Stimulated activated CD4-positive, alpha-beta T cell treated with anti-CD3 and anti-CD28 coated beads, Interleukin-15, amount 100 ng/mL, for 48 hours (primary cell): ENCODE measurements at regions not wholly inside any gene's neighbourhood (a gene's known extent, or its start where the extent isn't known, plus 50 kb on each side); places are given as distances from the start of the nearest gene placed in this dataset.

Source experiments
- DNase-seq, 2 donors: peaks; one replicate each; pipeline ENCODE4 v3.0.0-alpha.2; 2020; ENCODE audit warnings: low read depth in 2 of 2

DNA sequence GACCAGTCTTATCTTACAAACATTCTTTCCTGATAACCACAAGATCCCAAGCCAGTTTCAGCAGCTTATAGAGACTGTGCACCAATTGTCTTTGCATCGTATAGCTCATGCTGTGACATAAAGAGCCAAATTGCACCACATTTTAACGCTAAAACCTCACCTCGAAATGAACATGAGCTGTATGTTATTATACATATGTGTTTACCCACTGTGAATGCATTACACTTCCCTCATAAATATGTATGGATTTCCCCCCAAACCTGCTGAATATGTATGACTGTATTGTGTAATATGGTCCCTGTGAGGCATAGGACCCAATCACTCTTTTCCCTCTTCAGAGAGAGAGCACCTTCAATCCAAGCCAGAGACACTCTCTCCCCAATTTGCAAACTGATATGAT is 692.4 kb downstream of the NLGN4X start:
- no peak for DNase-seq

GRCh38 chrX:5528057-5528456 is 700.6 kb downstream of the NLGN4X start:
- no peak for DNase-seq

- no peak for DNase-seq
Measured at GRCh38 chrX:5526191-5526590, 702.5 kb downstream of the NLGN4X start.

- no peak for DNase-seq
Measured at GRCh38 chrX:5490786-5491563, 737.7 kb downstream of the NLGN4X start.

DNA sequence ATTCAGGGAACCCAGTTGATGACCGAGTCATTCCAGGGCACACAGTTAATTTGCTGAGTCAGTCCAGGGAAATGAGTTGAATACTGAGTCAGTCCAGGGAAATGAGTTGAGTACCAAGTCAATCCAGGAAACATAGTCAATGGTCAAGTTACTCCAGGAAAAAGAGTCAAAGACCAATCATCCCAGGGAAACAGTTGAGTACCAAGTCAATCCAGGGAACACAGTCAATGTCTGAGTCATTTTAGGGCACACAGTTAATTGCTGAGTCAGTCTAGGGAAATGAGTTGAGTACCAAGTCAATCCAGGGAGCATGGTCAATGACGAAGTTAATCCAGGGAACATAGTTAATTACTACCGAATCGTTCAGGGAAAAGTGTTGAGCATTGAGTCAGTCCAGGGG is 754.4 kb downstream of the NLGN4X start:
- DNase-seq: no peak

DNA sequence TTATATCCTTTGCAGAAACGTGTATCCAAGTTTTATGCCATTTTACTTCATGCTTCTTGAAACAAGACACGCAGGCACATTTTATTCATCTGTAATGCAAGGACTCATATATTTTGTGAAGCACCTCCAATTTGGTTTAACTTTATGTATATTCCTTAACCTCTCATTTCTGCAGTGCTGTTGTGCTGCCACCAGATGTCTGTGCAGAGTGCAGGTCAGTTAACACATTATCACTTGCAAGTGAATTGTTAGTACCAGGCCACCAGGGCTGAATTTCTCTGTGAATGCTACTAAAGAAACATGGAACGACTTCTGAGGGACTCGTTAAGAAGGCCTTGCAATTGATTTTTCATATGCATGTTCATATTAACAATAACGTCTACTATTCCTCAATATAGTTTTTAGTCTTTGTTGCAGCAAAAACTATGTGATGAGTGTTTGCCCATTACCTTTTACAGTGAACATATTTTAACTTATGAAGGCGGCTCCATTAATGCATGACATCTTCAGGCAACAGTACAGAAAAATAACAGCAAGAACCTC is 770.3 kb downstream of the NLGN4X start:
- no peak for DNase-seq

GRCh38 chrX:5449323-5449722 is 779.3 kb downstream of the NLGN4X start:
- DNase-seq: no peak

- DNase-seq: no peak
Measured at GRCh38 chrX:5431823-5432222, 796.8 kb downstream of the NLGN4X start.

- DNase-seq: no peak
Measured at GRCh38 chrX:5425119-5425518, 803.5 kb downstream of the NLGN4X start.

- DNase-seq: no peak
Measured at GRCh38 chrX:5417381-5417780, 811.3 kb downstream of the NLGN4X start.

DNA sequence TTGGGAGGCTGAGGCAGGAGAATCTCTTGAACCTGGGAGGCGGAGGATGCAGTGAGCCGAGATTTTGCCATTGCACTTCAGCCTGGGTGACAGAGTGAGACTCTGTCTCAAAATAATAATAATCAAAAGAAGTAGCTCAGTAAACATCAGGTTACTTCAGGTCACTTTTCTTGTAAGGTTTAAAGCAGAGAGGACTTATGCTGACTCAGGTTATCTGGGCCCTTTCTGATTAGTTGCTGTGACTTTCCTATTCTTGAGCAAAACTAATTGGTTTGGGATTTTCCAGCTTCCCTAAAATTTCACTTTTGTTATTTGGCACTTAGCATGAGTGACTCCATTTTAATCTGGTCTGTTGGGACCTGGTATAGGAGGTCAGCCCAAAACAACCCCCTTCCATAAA is 812.9 kb downstream of the NLGN4X start:
- DNase-seq: no peak

- no peak for DNase-seq
Measured at GRCh38 chrX:5409106-5409505, 819.6 kb downstream of the NLGN4X start.

GRCh38 chrX:5402461-5402860 is 826.2 kb downstream of the NLGN4X start:
- DNase-seq: no peak

DNA sequence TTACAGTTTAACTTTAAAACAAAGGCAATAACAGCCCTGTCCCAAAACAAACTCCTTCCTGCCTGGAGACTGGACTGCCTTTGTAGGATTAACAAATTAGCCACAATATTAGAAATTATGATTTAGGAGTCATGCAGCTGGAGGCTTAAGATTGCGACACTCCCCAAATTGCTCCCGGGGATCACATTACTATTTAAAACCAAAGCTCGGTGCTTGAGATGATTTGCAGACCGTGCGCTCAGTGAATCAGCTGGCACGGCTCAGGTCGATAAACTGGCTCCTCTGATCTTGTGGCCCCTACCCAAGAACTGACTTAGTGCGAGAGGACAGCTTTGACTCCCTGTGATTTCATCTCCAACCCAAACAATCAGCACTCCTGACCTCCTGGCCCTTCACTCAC is 829.3 kb downstream of the NLGN4X start:
- DNase-seq: no peak

GRCh38 chrX:5397409-5397808 is 831.3 kb downstream of the NLGN4X start:
- DNase-seq: no peak

DNA sequence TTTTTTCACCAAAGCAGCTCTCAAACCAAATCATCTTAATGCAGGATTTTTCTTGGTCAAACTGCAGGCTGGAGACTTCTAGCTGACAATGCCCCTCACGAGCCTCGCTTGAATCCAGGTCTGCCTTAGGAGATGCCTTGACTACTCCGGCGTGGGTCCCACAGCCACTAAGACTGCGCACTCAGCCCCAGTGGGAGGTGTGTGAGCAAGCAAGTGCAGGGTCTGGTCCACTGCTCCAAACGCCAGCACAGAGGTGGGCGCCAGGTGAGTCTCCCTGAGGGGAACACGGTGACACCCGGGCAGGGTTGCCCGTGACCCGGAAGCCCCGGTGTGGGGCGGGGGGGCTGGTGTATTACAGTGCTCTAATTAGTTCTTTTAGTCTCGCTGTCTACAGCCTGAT is 838.3 kb downstream of the NLGN4X start:
- no peak for DNase-seq

- DNase-seq: no peak
Measured at GRCh38 chrX:5388087-5388486, 840.6 kb downstream of the NLGN4X start.

- no peak for DNase-seq
Measured at GRCh38 chrX:5380426-5380825, 848.2 kb downstream of the NLGN4X start.

GRCh38 chrX:5341902-5342301 is 886.8 kb downstream of the NLGN4X start:
- DNase-seq: no peak

- no peak for DNase-seq
Measured at GRCh38 chrX:5337160-5337559, 891.5 kb downstream of the NLGN4X start.

- no peak for DNase-seq
Measured at GRCh38 chrX:5324546-5324945, 904.1 kb downstream of the NLGN4X start.

DNA sequence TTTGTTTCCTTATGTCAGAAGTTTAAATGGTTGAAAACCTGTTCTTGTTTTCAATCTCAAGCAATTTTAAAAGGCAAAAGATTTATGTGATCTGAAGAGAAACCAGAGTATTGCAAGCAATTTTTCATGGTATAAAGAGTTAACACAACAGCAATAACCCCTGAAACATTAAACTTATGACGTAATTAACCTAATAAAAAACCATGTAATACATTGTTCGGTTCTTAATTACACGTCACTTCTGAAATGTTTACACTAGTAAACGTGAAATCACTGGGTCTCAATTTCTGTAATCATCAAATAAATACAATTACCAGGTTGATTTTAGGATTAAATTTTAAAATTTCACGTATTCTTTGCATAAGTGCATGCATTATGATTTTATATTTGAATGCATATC is 914.5 kb downstream of the NLGN4X start:
- DNase-seq: no peak

DNA sequence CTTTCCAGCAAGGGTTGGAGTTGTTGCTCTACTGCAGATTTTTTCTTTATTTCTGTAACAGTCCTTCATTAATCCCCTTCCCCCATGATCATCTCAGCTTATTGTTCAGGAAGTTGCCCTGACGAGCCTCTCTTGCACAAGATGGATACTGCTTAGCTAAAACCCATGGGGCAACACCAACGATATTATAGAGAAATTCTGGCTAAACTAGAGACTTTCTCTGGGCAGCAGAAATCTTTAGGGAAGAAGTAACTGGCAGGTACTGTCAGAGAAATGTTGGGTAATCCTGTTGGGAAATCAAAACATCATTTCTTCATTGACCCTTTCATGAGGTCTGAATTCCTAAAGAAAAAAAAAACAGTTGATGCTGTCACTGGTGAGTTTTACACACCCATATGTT is 921.3 kb downstream of the NLGN4X start:
- no peak for DNase-seq

DNA sequence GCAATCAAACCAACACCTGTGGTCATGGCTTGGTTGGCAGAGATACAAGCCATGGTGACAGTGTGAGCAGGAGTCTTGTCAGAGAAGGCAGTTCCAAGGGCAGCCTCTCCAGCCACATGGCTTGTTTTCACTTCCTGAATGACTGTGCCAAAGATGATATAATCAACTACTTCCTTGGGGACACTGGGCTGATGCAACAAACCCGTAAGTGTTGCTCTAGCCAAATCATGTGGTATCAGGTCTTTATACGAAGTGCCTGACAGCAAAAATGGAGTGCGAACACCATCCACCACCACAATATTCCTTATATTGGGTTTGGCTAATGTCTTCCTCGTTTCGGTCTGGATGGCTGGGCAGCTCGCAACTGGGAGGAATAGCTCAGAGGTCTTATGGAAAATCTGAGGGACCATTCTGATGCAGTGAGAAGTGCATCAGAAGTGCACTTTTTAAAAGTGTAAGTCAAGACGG is 922.0 kb downstream of the NLGN4X start:
- no peak for DNase-seq
